Neuron (in vitro differentiated cells): ENCODE measurements at regions not wholly inside any gene's neighbourhood (a gene's known extent, or its start where the extent isn't known, plus 50 kb on each side); places are given as distances from the start of the nearest gene placed in this dataset.

Experiments
- H2AFZ ChIP-seq: one replicate; pipeline ENCODE4 v1.6.1; 2013; ENCODE audit warnings: low read depth, mild to moderate bottlenecking, inconsistent platforms, low read length, moderate library complexity
- H3K27me3 ChIP-seq: one replicate; pipeline ENCODE4 v1.6.1; 2013; ENCODE audit warnings: low read length; ENCODE audit not compliant: insufficient read depth
- H3K36me3 ChIP-seq: one replicate; pipeline ENCODE4 v1.6.1; 2013; ENCODE audit warnings: low read length; ENCODE audit not compliant: insufficient read depth
- H3K4me1 ChIP-seq: one replicate; pipeline ENCODE4 v1.6.1; 2013; ENCODE audit warnings: low read length; ENCODE audit not compliant: insufficient read depth
- H3K4me3 ChIP-seq: 2 replicates; pipeline ENCODE4 v1.5.1; 2013; ENCODE audit warnings: mild to moderate bottlenecking, low read length, moderate library complexity
- H3K9me3 ChIP-seq: one replicate; pipeline ENCODE4 v1.6.1; 2013; ENCODE audit warnings: low read length

GRCh38 chr15:29920515-29920914, 98.2 kb upstream of the TJP1 start:
- H3K9me3 ChIP-seq, result no peaks in the 10 kb centered on the region
- H2AFZ ChIP-seq, result no peak overlapping the region
- H3K4me3 ChIP-seq, result no peak overlapping the region
- H3K4me1 ChIP-seq, result peaks cover 6% of the 10 kb centered on the region
- H3K27me3 ChIP-seq, result no peaks in the 10 kb centered on the region
- H3K36me3 ChIP-seq, result no peaks in the 10 kb centered on the region

- H3K27me3 ChIP-seq, result no peaks in the 10 kb centered on the region
- no peak overlapping the region for H2AFZ ChIP-seq
- no peaks in the 10 kb centered on the region for H3K9me3 ChIP-seq
- H3K4me1 ChIP-seq, result peaks cover 3% of the 10 kb centered on the region
- H3K36me3 ChIP-seq, result no peaks in the 10 kb centered on the region
- H3K4me3 ChIP-seq, result no peak overlapping the region
Measured at GRCh38 chr15:29919380-29919881, 97.2 kb upstream of the TJP1 start.

GRCh38 chr15:29917600-29918597, 95.6 kb upstream of the TJP1 start:
- Histone ChIP-seq H3K36me3 (no peaks in the 10 kb centered on the region), H3K4me1 (peaks cover 13% of the 10 kb centered on the region), H3K9me3 (no peaks in the 10 kb centered on the region), H3K27me3 (no peaks in the 10 kb centered on the region), H3K4me3 (no peak overlapping the region), H2AFZ (no peak overlapping the region)

- H3K4me3 ChIP-seq, result no peak overlapping the region
- H2AFZ ChIP-seq, result no peak overlapping the region
- no peaks in the 10 kb centered on the region for H3K36me3 ChIP-seq
- peaks cover 13% of the 10 kb centered on the region for H3K4me1 ChIP-seq
- H3K27me3 ChIP-seq, result no peaks in the 10 kb centered on the region
- H3K9me3 ChIP-seq, result no peaks in the 10 kb centered on the region
Measured at GRCh38 chr15:29914511-29914926, 92.3 kb upstream of the TJP1 start.

GRCh38 chr15:29913528-29914135, 91.4 kb upstream of the TJP1 start:
- Histone ChIP-seq H3K27me3 (no peaks in the 10 kb centered on the region), H3K36me3 (no peaks in the 10 kb centered on the region), H3K4me1 (peaks cover 13% of the 10 kb centered on the region), H2AFZ (no peak overlapping the region), H3K4me3 (no peak overlapping the region), H3K9me3 (no peaks in the 10 kb centered on the region)

GRCh38 chr15:29911705-29912104, 89.4 kb upstream of the TJP1 start:
- Histone ChIP-seq H3K36me3 (no peaks in the 10 kb centered on the region), H3K27me3 (no peaks in the 10 kb centered on the region), H2AFZ (no peak overlapping the region), H3K9me3 (no peaks in the 10 kb centered on the region), H3K4me3 (no peak overlapping the region), H3K4me1 (peaks cover 18% of the 10 kb centered on the region)

- H3K27me3 ChIP-seq, result no peaks in the 10 kb centered on the region
- H3K4me3 ChIP-seq, result no peak overlapping the region
- no peaks in the 10 kb centered on the region for H3K36me3 ChIP-seq
- H2AFZ ChIP-seq, result no peak overlapping the region
- H3K4me1 ChIP-seq, result peaks cover 18% of the 10 kb centered on the region
- no peaks in the 10 kb centered on the region for H3K9me3 ChIP-seq
Measured at GRCh38 chr15:29910068-29910467, 87.8 kb upstream of the TJP1 start.

- Histone ChIP-seq H3K36me3 (no peaks in the 10 kb centered on the region), H3K4me3 (no peak overlapping the region), H3K27me3 (no peaks in the 10 kb centered on the region), H3K9me3 (no peaks in the 10 kb centered on the region), H2AFZ (no peak overlapping the region), H3K4me1 (peaks cover 6% of the 10 kb centered on the region)
Measured at GRCh38 chr15:29904757-29905417, 82.6 kb upstream of the TJP1 start.

GRCh38 chr15:29903785-29904464, 81.7 kb upstream of the TJP1 start:
- H3K36me3 ChIP-seq, result no peaks in the 10 kb centered on the region
- H3K4me1 ChIP-seq, result peaks cover 6% of the 10 kb centered on the region
- H3K9me3 ChIP-seq, result no peaks in the 10 kb centered on the region
- no peak overlapping the region for H2AFZ ChIP-seq
- H3K4me3 ChIP-seq, result no peak overlapping the region
- no peaks in the 10 kb centered on the region for H3K27me3 ChIP-seq

GRCh38 chr15:29903028-29903427, 80.8 kb upstream of the TJP1 start:
- Histone ChIP-seq H3K9me3 (no peaks in the 10 kb centered on the region), H3K27me3 (no peaks in the 10 kb centered on the region)

GRCh38 chr15:29900237-29901189, 78.2 kb upstream of the TJP1 start:
- no peak overlapping the region for H3K4me3 ChIP-seq
- no peaks in the 10 kb centered on the region for H3K36me3 ChIP-seq
- peaks cover 2% of the 10 kb centered on the region for H3K4me1 ChIP-seq
- H3K27me3 ChIP-seq, result no peaks in the 10 kb centered on the region
- H2AFZ ChIP-seq, result no peak overlapping the region
- H3K9me3 ChIP-seq, result no peaks in the 10 kb centered on the region

More at GRCh38 chr15:29903028-29903427, 80.8 kb upstream of the TJP1 start:
- Histone ChIP-seq H3K4me3 (no peak overlapping the region), H3K4me1 (peaks cover 6% of the 10 kb centered on the region), H3K36me3 (no peaks in the 10 kb centered on the region), H2AFZ (no peak overlapping the region)

GRCh38 chr15:29896062-29896461, 73.8 kb upstream of the TJP1 start:
- Histone ChIP-seq H2AFZ (no peak overlapping the region), H3K4me3 (no peak overlapping the region), H3K4me1 (no peaks in the 10 kb centered on the region), H3K36me3 (no peaks in the 10 kb centered on the region), H3K27me3 (peaks cover 2% of the 10 kb centered on the region), H3K9me3 (no peaks in the 10 kb centered on the region)
